ENCODE measurements at regions not wholly inside any gene's neighbourhood (a gene's known extent, or its start where the extent isn't known, plus 50 kb on each side); places are given as distances from the start of the nearest gene placed in this dataset.

DNA sequence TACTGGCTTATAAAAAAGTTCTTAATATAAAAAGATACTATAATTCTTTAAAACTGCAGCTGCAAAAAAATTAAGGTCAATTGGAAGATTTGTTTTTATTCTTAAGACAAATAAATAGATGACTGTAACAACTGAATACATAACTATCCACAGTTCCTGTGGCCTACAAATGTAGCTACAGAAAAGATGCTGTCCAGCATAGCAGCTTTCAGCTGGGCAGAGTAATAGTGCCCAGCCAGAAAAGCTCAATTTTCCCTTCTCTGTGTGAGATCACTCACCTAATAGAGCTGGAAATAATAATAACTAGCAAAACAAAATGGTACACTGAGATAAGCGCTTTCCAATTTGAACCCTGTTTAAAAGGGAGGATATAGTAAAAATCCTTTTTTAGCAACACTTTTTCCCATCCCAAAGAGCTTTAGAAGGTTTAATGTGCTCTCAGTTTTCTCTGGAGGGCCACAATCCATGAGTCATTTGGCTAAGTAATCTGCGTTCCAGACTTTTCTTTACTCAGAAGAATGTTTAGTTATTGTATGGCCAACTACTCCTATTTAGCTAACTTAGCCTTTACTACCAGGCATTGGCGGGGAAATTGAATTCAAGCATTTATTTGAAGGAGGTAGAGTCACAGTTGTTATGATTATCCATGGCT is 158.1 kb upstream of the SLC39A10 start:
- TF ChIP-seq, protein P1, sequence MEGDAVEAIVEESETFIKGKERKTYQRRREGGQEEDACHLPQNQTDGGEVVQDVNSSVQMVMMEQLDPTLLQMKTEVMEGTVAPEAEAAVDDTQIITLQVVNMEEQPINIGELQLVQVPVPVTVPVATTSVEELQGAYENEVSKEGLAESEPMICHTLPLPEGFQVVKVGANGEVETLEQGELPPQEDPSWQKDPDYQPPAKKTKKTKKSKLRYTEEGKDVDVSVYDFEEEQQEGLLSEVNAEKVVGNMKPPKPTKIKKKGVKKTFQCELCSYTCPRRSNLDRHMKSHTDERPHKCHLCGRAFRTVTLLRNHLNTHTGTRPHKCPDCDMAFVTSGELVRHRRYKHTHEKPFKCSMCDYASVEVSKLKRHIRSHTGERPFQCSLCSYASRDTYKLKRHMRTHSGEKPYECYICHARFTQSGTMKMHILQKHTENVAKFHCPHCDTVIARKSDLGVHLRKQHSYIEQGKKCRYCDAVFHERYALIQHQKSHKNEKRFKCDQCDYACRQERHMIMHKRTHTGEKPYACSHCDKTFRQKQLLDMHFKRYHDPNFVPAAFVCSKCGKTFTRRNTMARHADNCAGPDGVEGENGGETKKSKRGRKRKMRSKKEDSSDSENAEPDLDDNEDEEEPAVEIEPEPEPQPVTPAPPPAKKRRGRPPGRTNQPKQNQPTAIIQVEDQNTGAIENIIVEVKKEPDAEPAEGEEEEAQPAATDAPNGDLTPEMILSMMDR (IDR thresholded peaks at IDR 0.05): no peak
- no peak for TF ChIP-seq EZH2 (IDR thresholded peaks at IDR 0.05; ENCODE audit: borderline replicate concordance, insufficient read depth, low read depth, low read length, poor library complexity, severe bottlenecking)
- H3K4me1 Mint-ChIP-seq: peaks cover 19% of the 10 kb centered on the region
- H2AFZ ChIP-seq (ENCODE audit: insufficient read depth, low read depth, low read length, poor library complexity, severe bottlenecking): no peak overlapping the region
- ChIA-PET CTCF (interaction anchor here (0.6 to 8.5 kb wide), 51 partner anchors 9 to 839 kb away, joined by 3 to 192 read pairs (median 6); partner anchors contain the start of genes DNAH7 and SLC39A10), POLR2A (interaction anchor here (0.9 to 1.5 kb wide), 4 partner anchors 158 to 161 kb away, joined by 3 to 6 read pairs (median 3); partner anchors contain the start of gene SLC39A10)
- ATAC-seq (ENCODE audit: low read depth) (no peak), DNase-seq (no peak)
- H3K27ac Mint-ChIP-seq: no peak overlapping the region
- intact Hi-C loops (cut with micrococcal nuclease): loop anchor here (1.0 to 5.0 kb wide), 6 partner anchors 37 to 568 kb away; no protein-coding TSS in a partner anchor
- H3K4me3 ChIP-seq (ENCODE audit: control extremely low read depth in 1 of 5, extremely low read depth in 1 of 5, insufficient read depth in 1 of 5, low read depth in 2 of 5, low read length in 4 of 5): no peak overlapping the region
- H3K9me3 ChIP-seq (ENCODE audit: control extremely low read depth in 1 of 3, control insufficient read depth in 2 of 3, insufficient read depth in 1 of 3, low read length in 2 of 3): no peaks in the 10 kb centered on the region
- WGBS (ENCODE audit: insufficient coverage): no CpG with 5 or more reads among the region's 3 CpGs
- H3K27me3 ChIP-seq (replicated peaks in 1 of 4; ENCODE audit: control extremely low read depth in 1 of 4, control insufficient read depth in 3 of 4, insufficient read depth in 4 of 4, low read length in 3 of 4): no peaks in the 10 kb centered on the region
- no peaks in the 10 kb centered on the region for H3K36me3 ChIP-seq (replicated peaks in 1 of 2; ENCODE audit: control extremely low read depth in 1 of 2, control insufficient read depth in 1 of 2, extremely low read depth in 1 of 2, insufficient read depth in 2 of 2, low read length in 1 of 2)
- H3K4me2 ChIP-seq (replicated peaks; ENCODE audit: low read depth, low read length, poor library complexity, severe bottlenecking): no peak overlapping the region
- H4K20me1 ChIP-seq (ENCODE audit: control insufficient read depth, insufficient read depth, low read length, poor library complexity, severe bottlenecking): no peaks in the 10 kb centered on the region
- no peaks in the 10 kb centered on the region for H3K27me3 Mint-ChIP-seq
- no peak overlapping the region for H3K9ac ChIP-seq (ENCODE audit: low read length)
- peaks cover 5 to 16% of the 10 kb centered on the region in 2 donors for H3K4me1 ChIP-seq (ENCODE audit: control insufficient read depth in 2 of 2, insufficient read depth in 2 of 2, low read length in 2 of 2)
- no peaks in the 10 kb centered on the region for H3K79me2 ChIP-seq (ENCODE audit: control insufficient read depth, insufficient read depth, low read length)
- no peak overlapping the region for H3K27ac ChIP-seq (ENCODE audit: low read length in 2 of 2)
- no peaks in the 10 kb centered on the region for H3K9me3 Mint-ChIP-seq (ENCODE audit: insufficient read depth)
- H3K4me3 Mint-ChIP-seq: no peak overlapping the region

DNA sequence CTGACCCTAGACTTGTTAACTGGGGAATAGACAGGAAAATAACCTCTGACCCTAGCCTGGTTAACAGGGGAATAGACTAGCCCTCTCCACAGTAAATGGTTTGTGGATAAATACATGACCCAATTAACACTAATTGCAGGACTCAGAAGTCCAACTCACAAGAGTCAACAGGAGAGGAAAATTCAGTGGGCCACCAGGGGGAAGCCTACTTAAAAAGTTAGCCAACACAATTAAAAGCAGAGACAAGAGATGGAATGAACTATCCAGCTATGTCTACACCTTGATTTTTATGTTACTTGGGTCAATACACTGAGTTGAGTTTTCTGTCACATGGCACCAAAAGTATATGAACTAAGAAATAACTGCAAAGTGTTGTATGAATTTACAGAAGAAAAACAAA is 158.8 kb upstream of the SLC39A10 start:
- ATAC-seq (ENCODE audit: low read depth) (peak; percentile 36), DNase-seq (peak; percentile 75)
- no peaks in the 10 kb centered on the region for H3K36me3 ChIP-seq (replicated peaks in 1 of 2; ENCODE audit: control extremely low read depth in 1 of 2, control insufficient read depth in 1 of 2, extremely low read depth in 1 of 2, insufficient read depth in 2 of 2, low read length in 1 of 2)
- Mint-ChIP-seq H3K4me3 (no peak overlapping the region), H3K27ac (peak overlapping the region; percentile 1), H3K27me3 (no peaks in the 10 kb centered on the region), H3K9me3 (ENCODE audit: insufficient read depth) (no peaks in the 10 kb centered on the region), H3K4me1 (peaks cover 19% of the 10 kb centered on the region)
- no peak for TF ChIP-seq EZH2 (IDR thresholded peaks at IDR 0.05; ENCODE audit: borderline replicate concordance, insufficient read depth, low read depth, low read length, poor library complexity, severe bottlenecking)
- TF ChIP-seq, protein P1 (IDR thresholded peaks at IDR 0.05): peak; percentile 72
- H3K9me3 ChIP-seq (ENCODE audit: control extremely low read depth in 1 of 3, control insufficient read depth in 2 of 3, insufficient read depth in 1 of 3, low read length in 2 of 3): no peaks in the 10 kb centered on the region
- no peak overlapping the region for H3K4me3 ChIP-seq (ENCODE audit: control extremely low read depth in 1 of 5, extremely low read depth in 1 of 5, insufficient read depth in 1 of 5, low read depth in 2 of 5, low read length in 4 of 5)
- H3K4me1 ChIP-seq (ENCODE audit: control insufficient read depth in 2 of 2, insufficient read depth in 2 of 2, low read length in 2 of 2): peaks cover 5 to 16% of the 10 kb centered on the region in 2 donors
- ChIA-PET CTCF (interaction anchor here (0.7 to 8.5 kb wide), 57 partner anchors 9 to 839 kb away, joined by 3 to 192 read pairs (median 5); partner anchors contain the start of genes DNAH7 and SLC39A10), POLR2A (interaction anchor here (0.9 to 1.5 kb wide), 3 partner anchors 158 to 162 kb away, joined by 3 to 6 read pairs (median 3); partner anchors contain the start of gene SLC39A10)
- peak overlapping the region; percentile 25 for H2AFZ ChIP-seq (ENCODE audit: insufficient read depth, low read depth, low read length, poor library complexity, severe bottlenecking)
- no peaks in the 10 kb centered on the region for H3K79me2 ChIP-seq (ENCODE audit: control insufficient read depth, insufficient read depth, low read length)
- H3K4me2 ChIP-seq (replicated peaks; ENCODE audit: low read depth, low read length, poor library complexity, severe bottlenecking): no peak overlapping the region
- H3K9ac ChIP-seq (ENCODE audit: low read length): no peak overlapping the region
- no peaks in the 10 kb centered on the region for H4K20me1 ChIP-seq (ENCODE audit: control insufficient read depth, insufficient read depth, low read length, poor library complexity, severe bottlenecking)
- intact Hi-C loops (cut with micrococcal nuclease): loop anchor here (1.0 to 5.0 kb wide), 6 partner anchors 38 to 569 kb away; no protein-coding TSS in a partner anchor
- H3K27ac ChIP-seq (ENCODE audit: low read length in 2 of 2): no peak overlapping the region
- no peaks in the 10 kb centered on the region for H3K27me3 ChIP-seq (replicated peaks in 1 of 4; ENCODE audit: control extremely low read depth in 1 of 4, control insufficient read depth in 3 of 4, insufficient read depth in 4 of 4, low read length in 3 of 4)

Measured in B cell (primary cell).